Smooth muscle cell (in vitro differentiated cells): ENCODE measurements at regions not wholly inside any gene's neighbourhood (a gene's known extent, or its start where the extent isn't known, plus 50 kb on each side); places are given as distances from the start of the nearest gene placed in this dataset.
"Not testable (repeated sequence)": the region's sequence is repeated elsewhere in the genome, so short reads cannot be mapped to it uniquely, and the experiment has no call there.

ENCODE experiments used
- DNase-seq: peaks from one replicate; lab custom pipeline; 2025; ENCODE audit not compliant: unreplicated experiment; lab: John Stamatoyannopoulos, UW
- H2AFZ ChIP-seq: fragments of 200-600 bp; sonication (generic); 2 replicates; pipeline ENCODE4 v1.6.0; 2016; ENCODE audit warnings: antibody characterized with exemption, low read depth, mild to moderate bottlenecking
- H3F3A ChIP-seq: fragments of 200-600 bp; sonication (generic); 2 replicates; pipeline ENCODE4 v1.6.0; 2017; ENCODE audit warnings: antibody characterized with exemption, low read depth
- H3K27ac ChIP-seq: fragments of 200-600 bp; sonication (generic); 2 replicates; pipeline ENCODE4 v1.5.1; 2016; ENCODE audit warnings: low read depth, mild to moderate bottlenecking
- H3K27me3 ChIP-seq: fragments of 200-600 bp; sonication (generic); 2 replicates; pipeline ENCODE4 v1.6.1; 2016; ENCODE audit warnings: low read depth, mild to moderate bottlenecking
- H3K36me3 ChIP-seq: fragments of 200-600 bp; sonication (generic); 2 replicates; pipeline ENCODE4 v1.5.1; 2016; ENCODE audit warnings: low read depth
- H3K4me1 ChIP-seq: fragments of 200-600 bp; sonication (generic); 2 replicates; pipeline ENCODE4 v1.5.1; 2016; ENCODE audit warnings: low read depth
- H3K4me2 ChIP-seq: fragments of 200-600 bp; sonication (generic); 2 replicates; pipeline ENCODE4 v1.6.0; 2016; ENCODE audit warnings: mild to moderate bottlenecking
- H3K4me3 ChIP-seq: fragments of 200-600 bp; sonication (generic); 2 replicates; pipeline ENCODE4 v1.5.1; 2016; ENCODE audit warnings: mild to moderate bottlenecking
- H3K79me2 ChIP-seq: fragments of 200-600 bp; sonication (generic); 2 replicates; pipeline ENCODE4 v1.6.0; 2016; ENCODE audit warnings: low read depth, mild to moderate bottlenecking
- H3K9ac ChIP-seq: fragments of 200-600 bp; sonication (generic); 2 replicates; pipeline ENCODE4 v1.6.0; 2016; ENCODE audit warnings: low read depth
- H3K9me3 ChIP-seq: fragments of 200-600 bp; sonication (generic); replicated peaks from 2 replicates; pipeline ENCODE4 v1.5.1; 2016; ENCODE audit warnings: low read depth
- H4K20me1 ChIP-seq: fragments of 200-600 bp; sonication (generic); 2 replicates; pipeline ENCODE4 v1.6.0; 2016; ENCODE audit warnings: low read depth
- WGBS: methylation state at CpG from one replicate; pipeline ENCODE4 v1.1.7; 2016; ENCODE audit warnings: low lambda C conversion rate; 5-methylcytosine and 5-hydroxymethylcytosine counted together
- TF ChIP-seq, protein P1 (sequence below): fragments of 200-600 bp; sonication (generic); IDR thresholded peaks from 2 replicates; pipeline ENCODE4 v1.5.1; 2017; ENCODE audit warnings: borderline replicate concordance, mild to moderate bottlenecking, antibody characterized with exemption; ENCODE audit not compliant: insufficient read depth, poor library complexity, severe bottlenecking

DNA sequence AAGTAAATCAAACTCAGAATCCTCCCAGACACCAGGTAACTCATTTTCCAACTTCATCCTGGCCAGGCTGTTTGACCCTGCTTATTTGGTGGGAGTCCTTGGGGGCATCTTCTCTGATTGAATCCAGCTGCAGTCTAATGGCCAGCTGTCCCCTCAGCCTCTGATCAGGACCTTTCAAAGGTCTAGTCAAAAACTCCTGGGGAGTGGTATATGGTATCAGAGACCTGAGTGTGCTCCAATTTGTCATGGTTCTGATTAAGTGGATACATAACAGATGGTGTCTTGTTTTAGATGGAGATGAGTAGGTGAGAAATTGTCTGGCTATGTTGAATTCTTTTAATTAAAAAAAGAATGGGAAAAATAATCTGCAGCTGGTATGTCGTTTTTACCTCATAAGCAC is 842.6 kb upstream of the ACVR2A start:
- no peak overlapping the region for H2AFZ ChIP-seq
- H3F3A ChIP-seq = no peaks in the 10 kb centered on the region
- no peak for DNase-seq
- no peaks in the 10 kb centered on the region for H3K27me3 ChIP-seq
- no peak overlapping the region for H3K4me2 ChIP-seq
- no peaks in the 10 kb centered on the region for H4K20me1 ChIP-seq
- H3K36me3 ChIP-seq = no peaks in the 10 kb centered on the region
- no peak overlapping the region for H3K4me3 ChIP-seq
- H3K79me2 ChIP-seq = no peaks in the 10 kb centered on the region
- no peak overlapping the region for H3K9ac ChIP-seq
- peaks cover 4% of the 10 kb centered on the region for H3K4me1 ChIP-seq
- no peaks in the 10 kb centered on the region for H3K9me3 ChIP-seq
- 78% methylated on average over 1 of the region's 1 CpG for WGBS
- H3K27ac ChIP-seq = no peak overlapping the region
- TF ChIP-seq, protein P1, sequence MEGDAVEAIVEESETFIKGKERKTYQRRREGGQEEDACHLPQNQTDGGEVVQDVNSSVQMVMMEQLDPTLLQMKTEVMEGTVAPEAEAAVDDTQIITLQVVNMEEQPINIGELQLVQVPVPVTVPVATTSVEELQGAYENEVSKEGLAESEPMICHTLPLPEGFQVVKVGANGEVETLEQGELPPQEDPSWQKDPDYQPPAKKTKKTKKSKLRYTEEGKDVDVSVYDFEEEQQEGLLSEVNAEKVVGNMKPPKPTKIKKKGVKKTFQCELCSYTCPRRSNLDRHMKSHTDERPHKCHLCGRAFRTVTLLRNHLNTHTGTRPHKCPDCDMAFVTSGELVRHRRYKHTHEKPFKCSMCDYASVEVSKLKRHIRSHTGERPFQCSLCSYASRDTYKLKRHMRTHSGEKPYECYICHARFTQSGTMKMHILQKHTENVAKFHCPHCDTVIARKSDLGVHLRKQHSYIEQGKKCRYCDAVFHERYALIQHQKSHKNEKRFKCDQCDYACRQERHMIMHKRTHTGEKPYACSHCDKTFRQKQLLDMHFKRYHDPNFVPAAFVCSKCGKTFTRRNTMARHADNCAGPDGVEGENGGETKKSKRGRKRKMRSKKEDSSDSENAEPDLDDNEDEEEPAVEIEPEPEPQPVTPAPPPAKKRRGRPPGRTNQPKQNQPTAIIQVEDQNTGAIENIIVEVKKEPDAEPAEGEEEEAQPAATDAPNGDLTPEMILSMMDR = no peak

DNA sequence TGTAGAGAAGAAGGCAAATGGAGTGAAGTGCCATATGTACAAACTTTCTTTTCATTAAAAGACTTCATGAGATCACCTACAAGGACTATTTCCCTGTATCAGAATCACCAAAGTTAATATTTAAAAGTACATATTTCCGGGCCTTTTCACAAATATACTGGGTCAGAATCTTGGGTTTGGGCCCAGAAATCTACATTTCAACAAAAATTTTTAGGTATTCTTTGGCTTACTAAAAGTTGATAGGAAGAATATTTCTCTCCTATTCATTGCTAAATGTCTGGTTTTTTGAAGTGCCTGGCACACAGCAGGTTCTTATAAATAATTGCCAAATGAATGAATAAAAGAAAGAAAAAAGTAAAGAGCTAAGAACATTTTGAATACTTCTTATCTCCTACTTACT is 843.8 kb upstream of the ACVR2A start:
- no peaks in the 10 kb centered on the region for H3K9me3 ChIP-seq
- no peaks in the 10 kb centered on the region for H4K20me1 ChIP-seq
- H3K4me1 ChIP-seq = peaks cover 4% of the 10 kb centered on the region
- TF ChIP-seq, protein P1 = no peak
- no peak overlapping the region for H3K27ac ChIP-seq
- no peaks in the 10 kb centered on the region for H3K27me3 ChIP-seq
- peak overlapping the region; percentile 55 for H3K4me2 ChIP-seq
- no peaks in the 10 kb centered on the region for H3K79me2 ChIP-seq
- H2AFZ ChIP-seq = no peak overlapping the region
- H3F3A ChIP-seq = no peaks in the 10 kb centered on the region
- DNase-seq = no peak
- H3K36me3 ChIP-seq = no peaks in the 10 kb centered on the region
- no peak overlapping the region for H3K4me3 ChIP-seq
- 91% methylated on average over 1 of the region's 1 CpG for WGBS
- H3K9ac ChIP-seq = no peak overlapping the region

DNA sequence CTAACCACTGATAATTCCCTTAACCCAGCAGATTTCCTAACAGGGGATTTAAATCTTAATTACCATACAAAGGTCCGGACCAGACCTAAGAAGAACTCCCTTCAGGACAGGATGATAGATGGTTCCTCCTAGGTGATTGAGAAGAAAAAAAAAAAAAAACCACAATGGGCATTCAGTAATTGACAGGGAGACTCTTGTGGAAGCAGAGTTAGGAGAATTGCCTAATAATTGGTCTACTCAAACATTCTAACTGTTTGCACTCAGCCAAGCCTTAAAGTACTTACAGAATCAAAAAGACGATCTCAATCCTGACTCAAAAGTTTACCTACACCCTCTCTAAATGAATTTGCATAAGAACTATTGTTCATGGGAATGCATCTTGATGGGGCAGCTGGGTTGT is 844.7 kb upstream of the ACVR2A start:
- not testable (repeated sequence) for H3K9me3 ChIP-seq, H3K27ac ChIP-seq, H3K4me3 ChIP-seq, H3K9ac ChIP-seq, DNase-seq, H3K4me1 ChIP-seq, H3K27me3 ChIP-seq, H3F3A ChIP-seq, H4K20me1 ChIP-seq, H3K4me2 ChIP-seq, H3K36me3 ChIP-seq, H3K79me2 ChIP-seq, H2AFZ ChIP-seq
- WGBS = 67% methylated on average over 2 of the region's 2 CpGs

DNA sequence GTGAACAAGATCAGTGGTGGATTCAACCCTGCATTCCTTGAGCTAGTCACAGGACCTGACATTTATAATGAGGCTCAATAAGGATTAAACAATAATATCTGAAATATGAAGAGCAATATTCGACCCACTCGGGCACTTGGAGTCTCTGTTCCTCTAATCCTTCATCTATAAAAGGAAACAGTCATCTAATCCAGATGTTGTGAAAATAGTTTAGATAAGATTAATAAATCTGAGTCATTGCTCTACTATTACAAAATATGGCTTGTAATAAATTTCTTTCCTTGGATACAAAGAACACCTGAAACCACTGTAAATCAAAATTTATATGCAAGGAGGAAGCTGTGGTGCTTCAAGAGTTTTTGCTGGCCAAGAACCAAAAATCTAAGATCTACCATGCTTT is 846.9 kb upstream of the ACVR2A start:
- no peak overlapping the region for H3K9ac ChIP-seq
- H2AFZ ChIP-seq = no peak overlapping the region
- no peaks in the 10 kb centered on the region for H3K36me3 ChIP-seq
- no peaks in the 10 kb centered on the region for H4K20me1 ChIP-seq
- no peaks in the 10 kb centered on the region for H3F3A ChIP-seq
- TF ChIP-seq, protein P1 = no peak
- no peaks in the 10 kb centered on the region for H3K9me3 ChIP-seq
- peaks cover 8% of the 10 kb centered on the region for H3K4me1 ChIP-seq
- no peak overlapping the region for H3K27ac ChIP-seq
- 56% methylated on average over 2 of the region's 2 CpGs for WGBS
- peak overlapping the region; percentile 18 for H3K4me2 ChIP-seq
- no peak overlapping the region for H3K4me3 ChIP-seq
- no peaks in the 10 kb centered on the region for H3K27me3 ChIP-seq
- no peaks in the 10 kb centered on the region for H3K79me2 ChIP-seq
- no peak for DNase-seq
